ENCODE measurements at regions not wholly inside any gene's neighbourhood (a gene's known extent, or its start where the extent isn't known, plus 50 kb on each side); places are given as distances from the start of the nearest gene placed in this dataset.
A peak's percentile ranks its signal among the peaks of the same experiment; 100 is the strongest.

DNA sequence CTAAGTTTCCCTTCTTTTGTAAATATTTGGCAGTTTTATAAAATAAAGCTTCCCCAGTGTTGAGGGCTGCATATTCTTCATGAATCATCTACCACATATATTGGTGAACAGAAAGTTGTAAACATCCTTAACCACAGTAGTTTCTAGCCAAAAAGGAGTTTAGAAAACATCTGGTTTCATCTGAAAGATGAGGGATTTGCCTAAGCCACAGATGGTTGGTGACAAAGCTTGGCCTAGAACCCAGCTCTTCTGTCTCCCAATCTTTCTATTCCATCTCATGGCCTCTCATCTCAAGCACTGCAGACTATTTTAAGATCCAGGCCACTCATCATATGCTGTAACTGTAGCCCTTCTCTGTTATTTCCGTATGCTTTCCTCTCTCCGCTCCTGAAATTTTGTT is 232.3 kb upstream of the TRPM3 start:
- H3K4me3 ChIP-seq = no peak overlapping the region
- TF ChIP-seq, protein P1, sequence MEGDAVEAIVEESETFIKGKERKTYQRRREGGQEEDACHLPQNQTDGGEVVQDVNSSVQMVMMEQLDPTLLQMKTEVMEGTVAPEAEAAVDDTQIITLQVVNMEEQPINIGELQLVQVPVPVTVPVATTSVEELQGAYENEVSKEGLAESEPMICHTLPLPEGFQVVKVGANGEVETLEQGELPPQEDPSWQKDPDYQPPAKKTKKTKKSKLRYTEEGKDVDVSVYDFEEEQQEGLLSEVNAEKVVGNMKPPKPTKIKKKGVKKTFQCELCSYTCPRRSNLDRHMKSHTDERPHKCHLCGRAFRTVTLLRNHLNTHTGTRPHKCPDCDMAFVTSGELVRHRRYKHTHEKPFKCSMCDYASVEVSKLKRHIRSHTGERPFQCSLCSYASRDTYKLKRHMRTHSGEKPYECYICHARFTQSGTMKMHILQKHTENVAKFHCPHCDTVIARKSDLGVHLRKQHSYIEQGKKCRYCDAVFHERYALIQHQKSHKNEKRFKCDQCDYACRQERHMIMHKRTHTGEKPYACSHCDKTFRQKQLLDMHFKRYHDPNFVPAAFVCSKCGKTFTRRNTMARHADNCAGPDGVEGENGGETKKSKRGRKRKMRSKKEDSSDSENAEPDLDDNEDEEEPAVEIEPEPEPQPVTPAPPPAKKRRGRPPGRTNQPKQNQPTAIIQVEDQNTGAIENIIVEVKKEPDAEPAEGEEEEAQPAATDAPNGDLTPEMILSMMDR (IDR thresholded peaks at IDR 0.05) = no peak
- no peak overlapping the region for H3K27ac ChIP-seq
- H3K4me1 ChIP-seq = no peaks in the 10 kb centered on the region
- ATAC-seq (no peak), DNase-seq (no peak)
- intact Hi-C loops (cut with DNase I) = no loop called here
- no peaks in the 10 kb centered on the region for H3K36me3 ChIP-seq
- H3K27me3 ChIP-seq = no peaks in the 10 kb centered on the region
- 51 to 65% methylated on average over 2 of the region's 2 CpGs for WGBS, 2 donors
- H3K9me3 ChIP-seq = no peaks in the 10 kb centered on the region

DNA sequence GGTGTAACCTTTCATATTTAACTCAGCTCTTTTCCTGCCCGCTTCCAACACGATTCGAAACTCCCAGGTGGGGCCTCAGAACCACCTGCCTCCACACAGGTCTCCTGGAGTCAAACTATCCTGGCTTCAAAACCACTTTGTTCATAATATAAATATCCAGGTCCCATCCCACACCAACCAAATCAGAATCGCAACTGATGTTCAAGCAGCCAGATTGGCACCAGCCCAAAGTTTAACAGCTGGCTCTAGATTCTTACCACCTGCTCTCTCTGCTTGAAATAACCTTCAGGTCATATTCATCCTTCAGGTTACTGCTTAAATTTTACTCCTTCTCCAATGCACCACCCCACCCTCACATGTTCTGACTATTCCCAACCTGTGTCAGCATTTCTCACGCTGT is 231.4 kb upstream of the TRPM3 start:
- intact Hi-C loops (cut with DNase I) = no loop called here
- 73 to 84% methylated on average over 5 of the region's 5 CpGs for WGBS, 2 donors
- TF ChIP-seq, protein P1 (IDR thresholded peaks at IDR 0.05) = no peak

DNA sequence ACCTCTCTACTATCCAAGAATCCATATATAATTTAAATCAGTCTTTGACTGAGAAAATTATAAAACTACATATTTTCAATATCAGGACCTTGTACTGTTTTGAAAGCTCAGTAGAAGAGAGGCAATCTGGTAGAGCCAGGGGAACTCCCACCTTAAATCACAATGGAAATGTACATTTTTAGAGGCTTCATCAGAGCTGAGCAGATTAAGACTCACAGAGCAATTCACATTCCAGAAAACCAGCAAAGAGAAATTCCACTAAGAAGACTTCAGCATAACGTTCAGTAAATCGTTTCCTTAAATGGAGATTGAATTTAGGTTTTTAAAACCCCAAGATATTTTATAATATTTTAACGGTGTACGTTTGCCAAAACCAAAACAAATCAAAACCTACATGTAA is 227.8 kb upstream of the TRPM3 start:
- no peak overlapping the region for H3K27ac ChIP-seq
- H3K27me3 ChIP-seq = no peaks in the 10 kb centered on the region
- H3K9me3 ChIP-seq = peaks cover 0 to 6% (median 0%) of the 10 kb centered on the region in 11 donors
- no peak for DNase-seq
- no peak overlapping the region for H3K4me3 ChIP-seq
- no peaks in the 10 kb centered on the region for H3K36me3 ChIP-seq
- H3K4me1 ChIP-seq = no peaks in the 10 kb centered on the region
- TF ChIP-seq, protein P1 (IDR thresholded peaks at IDR 0.05) = no peak
- no peak for ATAC-seq
- intact Hi-C loops (cut with DNase I) = no loop called here
- 66 to 70% methylated on average over 4 of the region's 4 CpGs for WGBS, 2 donors

More for the DNA sequence above, 231.4 kb upstream of the TRPM3 start:
- Histone ChIP-seq H3K9me3 (no peaks in the 10 kb centered on the region), H3K27me3 (no peaks in the 10 kb centered on the region), H3K4me3 (no peak overlapping the region), H3K27ac (no peak overlapping the region), H3K4me1 (no peaks in the 10 kb centered on the region), H3K36me3 (no peaks in the 10 kb centered on the region)
- DNase-seq = peak in 1 of 2 donors; percentile 5
- ATAC-seq = no peak

DNA sequence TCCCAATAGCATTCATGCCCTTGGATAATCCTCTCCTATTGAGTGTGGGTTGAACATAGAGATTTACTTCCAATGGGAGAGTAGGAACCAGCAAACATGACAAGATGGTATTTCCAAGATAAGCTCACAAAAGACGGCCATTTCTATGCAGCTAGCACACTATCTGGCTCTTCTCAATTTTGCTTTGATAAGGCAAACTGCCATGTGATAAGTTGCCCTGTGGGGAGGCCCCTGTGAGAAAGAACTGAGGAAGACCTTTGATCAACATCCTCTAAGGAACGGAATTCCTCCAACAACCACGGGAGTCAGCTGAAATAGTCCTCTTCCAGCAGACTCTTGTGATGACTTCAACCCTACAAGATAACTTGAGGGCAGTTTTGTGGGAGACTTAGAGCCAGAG is 211.9 kb upstream of the TRPM3 start:
- Histone ChIP-seq H3K4me1 (no peaks in the 10 kb centered on the region), H3K9me3 (peaks cover 0 to 21% (median 0%) of the 10 kb centered on the region in 11 donors), H3K27me3 (peaks cover 0 to 16% (median 0%) of the 10 kb centered on the region in 7 donors), H3K27ac (no peak overlapping the region), H3K4me3 (no peak overlapping the region), H3K36me3 (no peaks in the 10 kb centered on the region)
- no peak for ATAC-seq
- 18 to 27% methylated on average over 3 of the region's 3 CpGs for WGBS, 2 donors
- no peak for DNase-seq
- TF ChIP-seq, protein P1 (IDR thresholded peaks at IDR 0.05) = no peak
- intact Hi-C loops (cut with DNase I) = no loop called here
